HG02970 (cell line): ENCODE measurements at regions not wholly inside any gene's neighbourhood (a gene's known extent, or its start where the extent isn't known, plus 50 kb on each side); places are given as distances from the start of the nearest gene placed in this dataset.

Experiments
- ATAC-seq: cut with Tn5 transposase; IDR thresholded peaks from one replicate; pipeline ENCODE4 v1.9.1; 2021; ENCODE audit warnings: mild to moderate bottlenecking, moderate library complexity, moderate number of reproducible peaks; ENCODE audit not compliant: unreplicated experiment, low FRiP score

GRCh38 chr6:223763-224162 lies 68.5 kb upstream of the DUSP22 start:
- no peak for ATAC-seq

- ATAC-seq = no peak
These were observed 67.9 kb upstream of the DUSP22 start for GRCh38 chr6:224350-224749.

GRCh38 chr6:225121-225721 lies 67.1 kb upstream of the DUSP22 start:
- ATAC-seq = no peak

- no peak for ATAC-seq
These were observed 66.4 kb upstream of the DUSP22 start for GRCh38 chr6:225907-226306.

GRCh38 chr6:226516-227073 lies 65.7 kb upstream of the DUSP22 start:
- peak; percentile 24 for ATAC-seq

- ATAC-seq = peak; percentile 26
These were observed 65.1 kb upstream of the DUSP22 start for GRCh38 chr6:227074-227782.

GRCh38 chr6:227812-228338 lies 64.4 kb upstream of the DUSP22 start:
- ATAC-seq = peak; percentile 23

- ATAC-seq = peak; percentile 25
These were observed 63.2 kb upstream of the DUSP22 start for GRCh38 chr6:228881-229651.

- ATAC-seq = no peak
These were observed 60.5 kb upstream of the DUSP22 start for GRCh38 chr6:231779-232178.

GRCh38 chr6:232982-233640 lies 59.2 kb upstream of the DUSP22 start:
- no peak for ATAC-seq

- no peak for ATAC-seq
These were observed 57.4 kb upstream of the DUSP22 start for GRCh38 chr6:234706-235372.

GRCh38 chr6:235763-236360 lies 56.4 kb upstream of the DUSP22 start:
- peak; percentile 48 for ATAC-seq

- no peak for ATAC-seq
These were observed 55.8 kb upstream of the DUSP22 start for GRCh38 chr6:236519-236918.

- no peak for ATAC-seq
These were observed 52.1 kb upstream of the DUSP22 start for GRCh38 chr6:240151-240550.

GRCh38 chr6:241336-241865 lies 50.9 kb upstream of the DUSP22 start:
- ATAC-seq = no peak
